K562 (cell line): ENCODE measurements at regions not wholly inside any gene's neighbourhood (a gene's known extent, or its start where the extent isn't known, plus 50 kb on each side); places are given as distances from the start of the nearest gene placed in this dataset.

Source experiments
- CAMTA2 ChIP-seq: fragments of 250-450 bp; sonication (Bioruptor Pico); conservative IDR thresholded peaks from 2 replicates; pipeline ENCODE4 v1.5.1; 2022
- EZH2 ChIP-seq: IDR thresholded peaks from 2 replicates; pipeline ENCODE4 v1.6.1; 2012; ENCODE audit warnings: low read depth, mild to moderate bottlenecking, inconsistent platforms, low read length, borderline replicate concordance
- MYC ChIP-seq, 2 experiments: fragments of 250-450 bp in 1 of 2; sonication (Bioruptor Pico) in 1 of 2; IDR thresholded peaks; 2 replicates each; pipeline versions ENCODE4 v1.5.1 to v1.6.1; 2012 to 2021; ENCODE audit warnings: low read depth in 2 of 2, borderline replicate concordance in 1 of 2, improper control_type of control experiment in 1 of 2, low read length in 1 of 2, mild to moderate bottlenecking in 1 of 2, moderate library complexity in 1 of 2
- SMARCB1 ChIP-seq: IDR thresholded peaks from 2 replicates; pipeline ENCODE4 v1.6.1; 2011; ENCODE audit warnings: improper control_type of control experiment, low read depth; ENCODE audit not compliant: insufficient read length
- SMC3 ChIP-seq: conservative IDR thresholded peaks from 2 replicates; pipeline ENCODE4 v1.6.1; 2011; ENCODE audit warnings: low read depth, low read length, improper control_type of control experiment; ENCODE audit not compliant: insufficient read depth
- SP1 ChIP-seq: sonication (generic); formaldehyde crosslinking; IDR thresholded peaks from 2 replicates; pipeline ENCODE4 v1.8.1; 2022; ENCODE audit warnings: mild to moderate bottlenecking, missing genetic modification reagents
- SRSF1 ChIP-seq: fragments of 200-400 bp; formaldehyde crosslinking; IDR thresholded peaks from 2 replicates; pipeline ENCODE4 v1.6.1; 2017; ENCODE audit warnings: mild to moderate bottlenecking, low read depth, low read length, moderate library complexity
- TARDBP ChIP-seq: fragments of 450-650 bp; IDR thresholded peaks from 2 replicates; pipeline ENCODE4 v1.6.1; 2016
- YY1 ChIP-seq, 3 experiments: IDR thresholded peaks; 2 replicates each; pipeline ENCODE4 v1.6.1; 2011; ENCODE audit warnings: low read length in 2 of 3, mild to moderate bottlenecking in 2 of 3, moderate library complexity in 2 of 3, borderline replicate concordance in 1 of 3, control low read depth in 1 of 3, low read depth in 1 of 3; ENCODE audit not compliant: insufficient read depth in 3 of 3, insufficient replicate concordance in 2 of 3, control insufficient read depth in 1 of 3, insufficient read length in 1 of 3; ENCODE audit errors: extremely low read depth in 1 of 3
- ZNF253 ChIP-seq: fragments of 250-450 bp; sonication (Bioruptor Pico); conservative IDR thresholded peaks from 2 replicates; pipeline ENCODE4 v1.6.1; 2021; ENCODE audit warnings: mild to moderate bottlenecking
- ZNF274 ChIP-seq: IDR thresholded peaks from 2 replicates; pipeline ENCODE4 v1.6.1; 2011; ENCODE audit warnings: low read depth, mild to moderate bottlenecking, low read length, moderate library complexity, borderline replicate concordance
- TF ChIP-seq, protein P1 (sequence below), 3 experiments: IDR thresholded peaks in 2 of 3; conservative IDR thresholded peaks in 1 of 3; 2 replicates each; pipeline ENCODE4 v1.5.1; 2011 to 2012; ENCODE audit warnings: low read length in 3 of 3, mild to moderate bottlenecking in 3 of 3, control low read depth in 2 of 3, improper control_type of control experiment in 1 of 3, inconsistent platforms in 1 of 3, low read depth in 1 of 3, mixed read lengths in 1 of 3, moderate library complexity in 1 of 3; ENCODE audit not compliant: insufficient read depth in 2 of 3
- TF ChIP-seq, protein P2 (sequence below): fragments of 450-650 bp; IDR thresholded peaks from 2 replicates; pipeline ENCODE4 v1.6.1; 2016; ENCODE audit warnings: low read depth, mild to moderate bottlenecking, moderate library complexity

DNA sequence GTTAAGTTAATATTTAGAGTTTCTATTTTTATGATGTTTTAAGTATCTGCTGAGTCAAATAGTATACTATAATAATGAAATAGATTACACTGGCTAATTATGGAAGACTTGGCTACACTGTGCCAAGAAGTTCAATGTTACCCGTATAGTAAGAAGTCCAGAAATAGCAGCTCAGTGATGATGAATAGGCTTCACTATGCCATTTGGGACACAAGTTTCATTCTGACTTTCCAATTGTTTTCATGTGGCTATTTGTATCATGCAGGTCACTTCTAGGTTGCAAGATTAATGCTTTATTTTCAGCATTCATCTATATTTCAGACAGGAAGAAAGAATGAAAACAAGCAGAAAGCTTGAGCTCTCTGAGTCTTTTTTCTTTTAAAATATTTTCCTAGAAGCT is 194.5 kb upstream of the RIOK2 start:
- TF ChIP-seq ZNF253 (CRISPR knock-in tag) = no peak
- TF ChIP-seq, protein P1, sequence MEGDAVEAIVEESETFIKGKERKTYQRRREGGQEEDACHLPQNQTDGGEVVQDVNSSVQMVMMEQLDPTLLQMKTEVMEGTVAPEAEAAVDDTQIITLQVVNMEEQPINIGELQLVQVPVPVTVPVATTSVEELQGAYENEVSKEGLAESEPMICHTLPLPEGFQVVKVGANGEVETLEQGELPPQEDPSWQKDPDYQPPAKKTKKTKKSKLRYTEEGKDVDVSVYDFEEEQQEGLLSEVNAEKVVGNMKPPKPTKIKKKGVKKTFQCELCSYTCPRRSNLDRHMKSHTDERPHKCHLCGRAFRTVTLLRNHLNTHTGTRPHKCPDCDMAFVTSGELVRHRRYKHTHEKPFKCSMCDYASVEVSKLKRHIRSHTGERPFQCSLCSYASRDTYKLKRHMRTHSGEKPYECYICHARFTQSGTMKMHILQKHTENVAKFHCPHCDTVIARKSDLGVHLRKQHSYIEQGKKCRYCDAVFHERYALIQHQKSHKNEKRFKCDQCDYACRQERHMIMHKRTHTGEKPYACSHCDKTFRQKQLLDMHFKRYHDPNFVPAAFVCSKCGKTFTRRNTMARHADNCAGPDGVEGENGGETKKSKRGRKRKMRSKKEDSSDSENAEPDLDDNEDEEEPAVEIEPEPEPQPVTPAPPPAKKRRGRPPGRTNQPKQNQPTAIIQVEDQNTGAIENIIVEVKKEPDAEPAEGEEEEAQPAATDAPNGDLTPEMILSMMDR (IDR thresholded peaks at IDR 0.05 in 2 of 3, conservative IDR thresholded peaks at IDR 0.05 in 1 of 3; ENCODE audit: insufficient read depth in 2 of 3, low read depth in 1 of 3, low read length in 3 of 3) = no peak
- no peak for TF ChIP-seq YY1 (IDR thresholded peaks at IDR 0.05; ENCODE audit: borderline replicate concordance in 1 of 3, control insufficient read depth in 1 of 3, extremely low read depth in 1 of 3, insufficient read depth in 3 of 3, insufficient read length in 1 of 3, insufficient replicate concordance in 2 of 3, low read depth in 1 of 3, low read length in 2 of 3)
- no peak for TF ChIP-seq CAMTA2 (CRISPR knock-in tag)
- TF ChIP-seq EZH2 = no peak
- TF ChIP-seq, protein P2, sequence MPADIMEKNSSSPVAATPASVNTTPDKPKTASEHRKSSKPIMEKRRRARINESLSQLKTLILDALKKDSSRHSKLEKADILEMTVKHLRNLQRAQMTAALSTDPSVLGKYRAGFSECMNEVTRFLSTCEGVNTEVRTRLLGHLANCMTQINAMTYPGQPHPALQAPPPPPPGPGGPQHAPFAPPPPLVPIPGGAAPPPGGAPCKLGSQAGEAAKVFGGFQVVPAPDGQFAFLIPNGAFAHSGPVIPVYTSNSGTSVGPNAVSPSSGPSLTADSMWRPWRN = no peak
- TF ChIP-seq MYC (IDR thresholded peaks at IDR 0.05; ENCODE audit: low read depth, low read length) = no peak
- no peak for TF ChIP-seq MYC (CRISPR knock-in tag; IDR thresholded peaks at IDR 0.05; ENCODE audit: borderline replicate concordance, low read depth)
- TF ChIP-seq SRSF1 = no peak
- TF ChIP-seq SMARCB1 = no peak
- TF ChIP-seq TARDBP = no peak
- no peak for TF ChIP-seq SMC3
- TF ChIP-seq ZNF274 = no peak
- no peak for TF ChIP-seq SP1 (CRISPR knock-in tag)
